ENCODE measurements at regions not wholly inside any gene's neighbourhood (a gene's known extent, or its start where the extent isn't known, plus 50 kb on each side); places are given as distances from the start of the nearest gene placed in this dataset.

GRCh38 chr2:77954931-77955330, 432.8 kb upstream of the LRRTM4 start:
- H3K27me3 ChIP-seq (ENCODE audit: control insufficient read depth, insufficient read depth, low read length), result no peaks in the 10 kb centered on the region
- TF ChIP-seq CTCF (conservative IDR thresholded peaks at IDR 0.05 in 1 of 2, IDR thresholded peaks at IDR 0.05 in 1 of 2; ENCODE audit: low read depth in 1 of 2, low read length in 2 of 2) (peak in 1 of 2 donors; percentile 9), EZH2 (IDR thresholded peaks at IDR 0.05; ENCODE audit: low read length, missing control alignments) (no peak)
- no peaks in the 10 kb centered on the region for H3K4me1 ChIP-seq (ENCODE audit: control insufficient read depth, extremely low read depth, insufficient read depth, low read length)

GRCh38 chr2:77962943-77963342, 440.8 kb upstream of the LRRTM4 start:
- no peak for DNase-seq (ENCODE audit: low read depth in 2 of 2)
- Histone ChIP-seq H3K9ac (ENCODE audit: insufficient read depth, low read length) (no peak overlapping the region), H3K9me3 (ENCODE audit: control insufficient read depth, insufficient read depth, low read depth, low read length) (no peaks in the 10 kb centered on the region), H3K36me3 (ENCODE audit: control insufficient read depth, insufficient read depth, low read length) (no peaks in the 10 kb centered on the region), H4K20me1 (ENCODE audit: control insufficient read depth, extremely low read depth, insufficient read depth, low read length) (no peaks in the 10 kb centered on the region), H3K4me1 (ENCODE audit: control insufficient read depth, extremely low read depth, insufficient read depth, low read length) (no peaks in the 10 kb centered on the region), H3K4me2 (ENCODE audit: extremely low read depth, insufficient read depth, low read length) (no peak overlapping the region), H3K27me3 (ENCODE audit: control insufficient read depth, insufficient read depth, low read length) (no peaks in the 10 kb centered on the region), H3K27ac (ENCODE audit: insufficient read depth, low read length) (no peak overlapping the region), H3K4me3 (replicated peaks in 1 of 4; ENCODE audit: control extremely low read depth in 1 of 4, insufficient read depth in 1 of 4, low read depth in 3 of 4, low read length in 4 of 4) (no peak overlapping the region), H2AFZ (ENCODE audit: low read length) (no peak overlapping the region), H3K79me2 (ENCODE audit: control insufficient read depth, insufficient read depth, low read length) (no peaks in the 10 kb centered on the region)
- no peak for TF ChIP-seq EZH2 (IDR thresholded peaks at IDR 0.05; ENCODE audit: low read length, missing control alignments)
- no peak for TF ChIP-seq CTCF (conservative IDR thresholded peaks at IDR 0.05 in 1 of 2, IDR thresholded peaks at IDR 0.05 in 1 of 2; ENCODE audit: low read depth in 1 of 2, low read length in 2 of 2)

More at GRCh38 chr2:77954931-77955330, 432.8 kb upstream of the LRRTM4 start:
- H3K27ac ChIP-seq (ENCODE audit: insufficient read depth, low read length), result no peak overlapping the region
- no peak for DNase-seq (ENCODE audit: low read depth in 2 of 2)
- no peaks in the 10 kb centered on the region for H3K79me2 ChIP-seq (ENCODE audit: control insufficient read depth, insufficient read depth, low read length)
- no peak overlapping the region for H3K4me3 ChIP-seq (replicated peaks in 1 of 4; ENCODE audit: control extremely low read depth in 1 of 4, insufficient read depth in 1 of 4, low read depth in 3 of 4, low read length in 4 of 4)
- H3K9me3 ChIP-seq (ENCODE audit: control insufficient read depth, insufficient read depth, low read depth, low read length), result no peaks in the 10 kb centered on the region
- H3K9ac ChIP-seq (ENCODE audit: insufficient read depth, low read length), result no peak overlapping the region
- H3K36me3 ChIP-seq (ENCODE audit: control insufficient read depth, insufficient read depth, low read length), result no peaks in the 10 kb centered on the region
- H2AFZ ChIP-seq (ENCODE audit: low read length), result no peak overlapping the region
- no peaks in the 10 kb centered on the region for H4K20me1 ChIP-seq (ENCODE audit: control insufficient read depth, extremely low read depth, insufficient read depth, low read length)
- no peak overlapping the region for H3K4me2 ChIP-seq (ENCODE audit: extremely low read depth, insufficient read depth, low read length)

- Histone ChIP-seq H3K4me3 (replicated peaks in 1 of 4; ENCODE audit: control extremely low read depth in 1 of 4, insufficient read depth in 1 of 4, low read depth in 3 of 4, low read length in 4 of 4) (no peak overlapping the region), H3K27me3 (ENCODE audit: control insufficient read depth, insufficient read depth, low read length) (no peaks in the 10 kb centered on the region), H3K9ac (ENCODE audit: insufficient read depth, low read length) (no peak overlapping the region), H3K79me2 (ENCODE audit: control insufficient read depth, insufficient read depth, low read length) (no peaks in the 10 kb centered on the region), H3K36me3 (ENCODE audit: control insufficient read depth, insufficient read depth, low read length) (no peaks in the 10 kb centered on the region), H3K4me2 (ENCODE audit: extremely low read depth, insufficient read depth, low read length) (no peak overlapping the region), H3K9me3 (ENCODE audit: control insufficient read depth, insufficient read depth, low read depth, low read length) (no peaks in the 10 kb centered on the region), H3K27ac (ENCODE audit: insufficient read depth, low read length) (no peak overlapping the region), H4K20me1 (ENCODE audit: control insufficient read depth, extremely low read depth, insufficient read depth, low read length) (no peaks in the 10 kb centered on the region), H2AFZ (ENCODE audit: low read length) (no peak overlapping the region), H3K4me1 (ENCODE audit: control insufficient read depth, extremely low read depth, insufficient read depth, low read length) (no peaks in the 10 kb centered on the region)
- no peak for DNase-seq (ENCODE audit: low read depth in 2 of 2)
- TF ChIP-seq CTCF (conservative IDR thresholded peaks at IDR 0.05 in 1 of 2, IDR thresholded peaks at IDR 0.05 in 1 of 2; ENCODE audit: low read depth in 1 of 2, low read length in 2 of 2) (no peak), EZH2 (IDR thresholded peaks at IDR 0.05; ENCODE audit: low read length, missing control alignments) (no peak)
Measured at GRCh38 chr2:77977471-77978063, 455.4 kb upstream of the LRRTM4 start.
